ENCODE measurements at regions not wholly inside any gene's neighbourhood (a gene's known extent, or its start where the extent isn't known, plus 50 kb on each side); places are given as distances from the start of the nearest gene placed in this dataset.

GRCh38 chrX:14083783-14084182 is 54.1 kb upstream of the GEMIN8 start (continued):
- TF ChIP-seq CTCF (conservative IDR thresholded peaks at IDR 0.05; ENCODE audit: low read depth in 2 of 2) (no peak), ZNF331 (CRISPR knock-in tag; IDR thresholded peaks at IDR 0.05; ENCODE audit: low read depth) (no peak), REST (IDR thresholded peaks at IDR 0.05; ENCODE audit: unreplicated experiment) (no peak), NANOG (IDR thresholded peaks at IDR 0.05; ENCODE audit: borderline replicate concordance) (no peak)

- Mint-ChIP-seq H3K27me3 (ENCODE audit: insufficient read depth, low read depth, poor library complexity) (no peaks in the 10 kb centered on the region), H3K4me1 (peaks cover 3% of the 10 kb centered on the region; the same call in 1 of the 3 replicates), H3K36me3 (ENCODE audit: low read depth) (no peaks in the 10 kb centered on the region), H3K27ac (no peak overlapping the region), H3K4me3 (no peak overlapping the region), H3K9me3 (no peaks in the 10 kb centered on the region)
- no peaks in the 10 kb centered on the region for H3K27me3 ChIP-seq (ENCODE audit: insufficient read depth)
- no peaks in the 10 kb centered on the region for H3K36me3 ChIP-seq (ENCODE audit: insufficient read depth)
- H4K20me1 ChIP-seq (replicated peaks; ENCODE audit: insufficient read depth), result no peaks in the 10 kb centered on the region
- H3K4me3 ChIP-seq, result no peak overlapping the region
- no peaks in the 10 kb centered on the region for H3F3A ChIP-seq (replicated peaks; ENCODE audit: low read depth)
- H2AFZ ChIP-seq, result no peak overlapping the region
- H3K27ac ChIP-seq (ENCODE audit: low read depth), result no peak overlapping the region
- ATAC-seq (no peak), DNase-seq (ENCODE audit: low spot score) (no peak)
- H3K9me2 ChIP-seq (ENCODE audit: insufficient read depth), result no peaks in the 10 kb centered on the region
- H3K4me2 ChIP-seq, result no peak overlapping the region
- no peaks in the 10 kb centered on the region for H3K4me1 ChIP-seq (ENCODE audit: insufficient read depth)
- H3K79me2 ChIP-seq (replicated peaks; ENCODE audit: insufficient read depth), result no peaks in the 10 kb centered on the region
- TF ChIP-seq CTCF (conservative IDR thresholded peaks at IDR 0.05; ENCODE audit: low read depth in 2 of 2) (no peak), ZNF331 (CRISPR knock-in tag; IDR thresholded peaks at IDR 0.05; ENCODE audit: low read depth) (no peak), POLR2AphosphoS5 (IDR thresholded peaks at IDR 0.05; ENCODE audit: low read depth) (no peak), STAT1 (IDR thresholded peaks at IDR 0.05; ENCODE audit: unreplicated experiment) (no peak), ZNF462 (CRISPR knock-in tag; IDR thresholded peaks at IDR 0.05) (no peak), ETS1 (IDR thresholded peaks at IDR 0.05) (no peak), EZH2phosphoT487 (IDR thresholded peaks at IDR 0.05; ENCODE audit: unreplicated experiment) (no peak), ZNF114 (CRISPR knock-in tag; IDR thresholded peaks at IDR 0.05) (no peak)
Measured at GRCh38 chrX:14079891-14080430, 50.3 kb upstream of the GEMIN8 start.
